ENCODE measurements at regions not wholly inside any gene's neighbourhood (a gene's known extent, or its start where the extent isn't known, plus 50 kb on each side); places are given as distances from the start of the nearest gene placed in this dataset.

- no peak for TF ChIP-seq POU6F1 (CRISPR knock-in tag; IDR thresholded peaks at IDR 0.05; ENCODE audit: borderline replicate concordance, low read depth)
- TF ChIP-seq ZFP30 (CRISPR knock-in tag; IDR thresholded peaks at IDR 0.05): no peak
These were observed 215.3 kb upstream of the ZNF32 start (continued) for GRCh38 chr10:43863859-43864591.

- no peak for ATAC-seq
- TF ChIP-seq ARNTL (CRISPR knock-in tag; IDR thresholded peaks at IDR 0.05; ENCODE audit: borderline replicate concordance, low read depth): no peak
- TF ChIP-seq SNAI2 (CRISPR knock-in tag; IDR thresholded peaks at IDR 0.05): no peak
- TF ChIP-seq, protein P1, sequence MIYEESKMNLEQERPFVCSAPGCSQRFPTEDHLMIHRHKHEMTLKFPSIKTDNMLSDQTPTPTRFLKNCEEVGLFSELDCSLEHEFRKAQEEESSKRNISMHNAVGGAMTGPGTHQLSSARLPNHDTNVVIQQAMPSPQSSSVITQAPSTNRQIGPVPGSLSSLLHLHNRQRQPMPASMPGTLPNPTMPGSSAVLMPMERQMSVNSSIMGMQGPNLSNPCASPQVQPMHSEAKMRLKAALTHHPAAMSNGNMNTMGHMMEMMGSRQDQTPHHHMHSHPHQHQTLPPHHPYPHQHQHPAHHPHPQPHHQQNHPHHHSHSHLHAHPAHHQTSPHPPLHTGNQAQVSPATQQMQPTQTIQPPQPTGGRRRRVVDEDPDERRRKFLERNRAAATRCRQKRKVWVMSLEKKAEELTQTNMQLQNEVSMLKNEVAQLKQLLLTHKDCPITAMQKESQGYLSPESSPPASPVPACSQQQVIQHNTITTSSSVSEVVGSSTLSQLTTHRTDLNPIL (CRISPR knock-in tag; IDR thresholded peaks at IDR 0.05; ENCODE audit: low read depth): no peak
- no peak for TF ChIP-seq POU6F1 (CRISPR knock-in tag; IDR thresholded peaks at IDR 0.05; ENCODE audit: borderline replicate concordance, low read depth)
- no peak for TF ChIP-seq ZNF70 (CRISPR knock-in tag; IDR thresholded peaks at IDR 0.05)
- TF ChIP-seq ESRRG (CRISPR knock-in tag; IDR thresholded peaks at IDR 0.05): no peak
- no peak for TF ChIP-seq PPARA (CRISPR knock-in tag; IDR thresholded peaks at IDR 0.05; ENCODE audit: borderline replicate concordance)
- TF ChIP-seq BACH2 (CRISPR knock-in tag; IDR thresholded peaks at IDR 0.05; ENCODE audit: borderline replicate concordance): no peak
- TF ChIP-seq ZNF565 (CRISPR knock-in tag; conservative IDR thresholded peaks at IDR 0.05; ENCODE audit: low read depth): no peak
These were observed 214.6 kb upstream of the ZNF32 start for GRCh38 chr10:43863270-43863669.

- TF ChIP-seq ISL1 (CRISPR knock-in tag; IDR thresholded peaks at IDR 0.05) (peak; percentile 86), TCF4 (CRISPR knock-in tag; IDR thresholded peaks at IDR 0.05; ENCODE audit: borderline replicate concordance) (peak; percentile 94), CSDC2 (CRISPR knock-in tag; IDR thresholded peaks at IDR 0.05) (no peak), PATZ1 (CRISPR knock-in tag; IDR thresholded peaks at IDR 0.05; ENCODE audit: borderline replicate concordance) (peak; percentile 52; the same call in 1 of the 2 replicates), ZC3H10 (CRISPR knock-in tag; IDR thresholded peaks at IDR 0.05) (peak; percentile 71; the same call in 1 of the 2 replicates), PPARA (CRISPR knock-in tag; IDR thresholded peaks at IDR 0.05; ENCODE audit: borderline replicate concordance) (no peak), ESRRG (CRISPR knock-in tag; IDR thresholded peaks at IDR 0.05) (no peak), ZNF8 (CRISPR knock-in tag; IDR thresholded peaks at IDR 0.05) (no peak), OSR1 (CRISPR knock-in tag; IDR thresholded peaks at IDR 0.05) (no peak)
- TF ChIP-seq, protein P2, sequence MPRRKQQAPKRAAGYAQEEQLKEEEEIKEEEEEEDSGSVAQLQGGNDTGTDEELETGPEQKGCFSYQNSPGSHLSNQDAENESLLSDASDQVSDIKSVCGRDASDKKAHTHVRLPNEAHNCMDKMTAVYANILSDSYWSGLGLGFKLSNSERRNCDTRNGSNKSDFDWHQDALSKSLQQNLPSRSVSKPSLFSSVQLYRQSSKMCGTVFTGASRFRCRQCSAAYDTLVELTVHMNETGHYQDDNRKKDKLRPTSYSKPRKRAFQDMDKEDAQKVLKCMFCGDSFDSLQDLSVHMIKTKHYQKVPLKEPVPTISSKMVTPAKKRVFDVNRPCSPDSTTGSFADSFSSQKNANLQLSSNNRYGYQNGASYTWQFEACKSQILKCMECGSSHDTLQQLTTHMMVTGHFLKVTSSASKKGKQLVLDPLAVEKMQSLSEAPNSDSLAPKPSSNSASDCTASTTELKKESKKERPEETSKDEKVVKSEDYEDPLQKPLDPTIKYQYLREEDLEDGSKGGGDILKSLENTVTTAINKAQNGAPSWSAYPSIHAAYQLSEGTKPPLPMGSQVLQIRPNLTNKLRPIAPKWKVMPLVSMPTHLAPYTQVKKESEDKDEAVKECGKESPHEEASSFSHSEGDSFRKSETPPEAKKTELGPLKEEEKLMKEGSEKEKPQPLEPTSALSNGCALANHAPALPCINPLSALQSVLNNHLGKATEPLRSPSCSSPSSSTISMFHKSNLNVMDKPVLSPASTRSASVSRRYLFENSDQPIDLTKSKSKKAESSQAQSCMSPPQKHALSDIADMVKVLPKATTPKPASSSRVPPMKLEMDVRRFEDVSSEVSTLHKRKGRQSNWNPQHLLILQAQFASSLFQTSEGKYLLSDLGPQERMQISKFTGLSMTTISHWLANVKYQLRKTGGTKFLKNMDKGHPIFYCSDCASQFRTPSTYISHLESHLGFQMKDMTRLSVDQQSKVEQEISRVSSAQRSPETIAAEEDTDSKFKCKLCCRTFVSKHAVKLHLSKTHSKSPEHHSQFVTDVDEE (CRISPR knock-in tag; IDR thresholded peaks at IDR 0.05): peak; percentile 82
- TF ChIP-seq, protein P3, sequence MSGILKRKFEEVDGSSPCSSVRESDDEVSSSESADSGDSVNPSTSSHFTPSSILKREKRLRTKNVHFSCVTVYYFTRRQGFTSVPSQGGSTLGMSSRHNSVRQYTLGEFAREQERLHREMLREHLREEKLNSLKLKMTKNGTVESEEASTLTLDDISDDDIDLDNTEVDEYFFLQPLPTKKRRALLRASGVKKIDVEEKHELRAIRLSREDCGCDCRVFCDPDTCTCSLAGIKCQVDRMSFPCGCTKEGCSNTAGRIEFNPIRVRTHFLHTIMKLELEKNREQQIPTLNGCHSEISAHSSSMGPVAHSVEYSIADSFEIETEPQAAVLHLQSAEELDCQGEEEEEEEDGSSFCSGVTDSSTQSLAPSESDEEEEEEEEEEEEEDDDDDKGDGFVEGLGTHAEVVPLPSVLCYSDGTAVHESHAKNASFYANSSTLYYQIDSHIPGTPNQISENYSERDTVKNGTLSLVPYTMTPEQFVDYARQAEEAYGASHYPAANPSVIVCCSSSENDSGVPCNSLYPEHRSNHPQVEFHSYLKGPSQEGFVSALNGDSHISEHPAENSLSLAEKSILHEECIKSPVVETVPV (CRISPR knock-in tag; IDR thresholded peaks at IDR 0.05): peak; percentile 83
- TF ChIP-seq, protein P1 (CRISPR knock-in tag; IDR thresholded peaks at IDR 0.05; ENCODE audit: low read depth): peak; percentile 74
- peak; percentile 8; the same call in 2 of the 3 replicates for ATAC-seq
These were observed 214.1 kb upstream of the ZNF32 start for GRCh38 chr10:43862756-43863155.

All from SK-N-SH treated with all-trans-retinoic acid at 6 μM for 48 hours (cell line).